GM12878 (cell line): ENCODE measurements at regions not wholly inside any gene's neighbourhood (a gene's known extent, or its start where the extent isn't known, plus 50 kb on each side); places are given as distances from the start of the nearest gene placed in this dataset.

Experiments
- ATAC-seq: fragments of 200-7000 bp; cut with Tn5 transposase; 3 replicates; pipeline ENCODE4 v1.9.1; 2020; ENCODE audit warnings: mild to moderate bottlenecking, moderate library complexity
- BruUV-seq: library from RNA; stranded (reverse); fragments of 400-500 nt; replicated peaks from 2 replicates; lab custom pipeline; 2021; lab: Mats Ljungman, UMichigan
- CTCF ChIA-PET: fragments of 300-600 bp; sonication (Branson Sonifier 250); formaldehyde crosslinking; extraction: SDS; loops from one replicate; lab custom pipeline; 2021; ENCODE audit warnings: inconsistent platforms; lab: Yijun Ruan, JAX
- POLR2A ChIA-PET: fragments of 350-600 bp; formaldehyde crosslinking; extraction: SDS; loops from one replicate; lab custom pipeline; 2021; ENCODE audit warnings: inconsistent platforms; lab: Charles Lee
- RAD21 ChIA-PET: fragments of 300-600 bp; sonication (Branson Sonifier 250); formaldehyde crosslinking; loops from one replicate; lab custom pipeline; 2023; ENCODE audit warnings: antibody characterized with exemption; ENCODE audit not compliant: unreplicated experiment; lab: Charles Lee
- SMC1A ChIA-PET: fragments of 300-600 bp; sonication (Branson Sonifier 250); formaldehyde crosslinking; loops from one replicate; lab custom pipeline; 2023; ENCODE audit not compliant: unreplicated experiment, uncharacterized antibody; lab: Charles Lee
- DNase-seq: peaks from one replicate; pipeline ENCODE4 v3.0.0-alpha.2; 2011; ENCODE audit warnings: low read depth, low spot score
- FAIRE-seq: peaks from 3 replicates; lab custom pipeline; 2011; peaks lifted over from hg19 to GRCh38; lab: Jason Lieb, UNC
- H2AFZ ChIP-seq: 2 replicates; pipeline ENCODE4 v1.6.0; 2011; ENCODE audit warnings: low read depth, low read length, control low read depth; ENCODE audit not compliant: control insufficient read depth
- H3K27ac ChIP-seq: 2 replicates; pipeline ENCODE4 v1.5.1; 2011; ENCODE audit warnings: control low read depth; ENCODE audit not compliant: control insufficient read depth, insufficient read depth
- H3K27me3 ChIP-seq, 2 experiments: replicated peaks in 1 of 2; 2 replicates each; pipeline versions ENCODE4 v1.6.0 to v1.6.1; 2011; ENCODE audit warnings: low read length in 1 of 2; ENCODE audit not compliant: control insufficient read depth in 2 of 2, insufficient read depth in 2 of 2
- H3K36me3 ChIP-seq, 2 experiments: 2 replicates each; pipeline ENCODE4 v1.5.1; 2011; ENCODE audit warnings: low read length in 1 of 2; ENCODE audit not compliant: control insufficient read depth in 2 of 2, insufficient read depth in 2 of 2
- H3K4me1 ChIP-seq: 2 replicates; pipeline ENCODE4 v1.6.1; 2011; ENCODE audit warnings: mild to moderate bottlenecking, low read length, moderate library complexity, mixed read lengths; ENCODE audit not compliant: control insufficient read depth, insufficient read depth
- H3K4me2 ChIP-seq: 2 replicates; pipeline ENCODE4 v1.6.0; 2011; ENCODE audit warnings: control low read depth; ENCODE audit not compliant: control insufficient read depth, insufficient read depth
- H3K4me3 ChIP-seq: fragments of 200-600 bp; sonication (generic); 2 replicates; pipeline ENCODE4 v1.5.1; 2016
- H3K79me2 ChIP-seq: 2 replicates; pipeline ENCODE4 v1.6.0; 2011; ENCODE audit warnings: low read length; ENCODE audit not compliant: control insufficient read depth, insufficient read depth
- H3K9ac ChIP-seq: 2 replicates; pipeline ENCODE4 v1.8.0; 2011; ENCODE audit warnings: low read length, control low read depth, mixed read lengths; ENCODE audit not compliant: control insufficient read depth, insufficient read depth
- H3K9me3 ChIP-seq: replicated peaks from 3 replicates; pipeline ENCODE4 v1.5.1; 2011; ENCODE audit warnings: mild to moderate bottlenecking, low read length; ENCODE audit not compliant: control insufficient read depth, insufficient read depth
- H4K20me1 ChIP-seq: 2 replicates; pipeline ENCODE4 v1.6.0; 2011; ENCODE audit not compliant: control insufficient read depth, insufficient read depth
- ATF2 ChIP-seq: IDR thresholded peaks from 2 replicates; pipeline ENCODE4 v1.6.1; 2012; ENCODE audit warnings: low read length, inconsistent platforms
- ATF3 ChIP-seq: IDR thresholded peaks from 2 replicates; pipeline ENCODE4 v1.6.1; 2011; ENCODE audit warnings: low read depth, mild to moderate bottlenecking, low read length, moderate library complexity, borderline replicate concordance; ENCODE audit errors: extremely low read depth
- CBX3 ChIP-seq: fragments of 200-600 bp; sonication (generic); IDR thresholded peaks from 2 replicates; pipeline ENCODE4 v1.6.1; 2016; ENCODE audit warnings: low read depth, borderline replicate concordance
- CREB1 ChIP-seq: IDR thresholded peaks from 2 replicates; pipeline ENCODE4 v1.6.1; 2012; ENCODE audit warnings: low read depth, mild to moderate bottlenecking, inconsistent platforms
- EED ChIP-seq: sonication (generic); IDR thresholded peaks from 2 replicates; pipeline ENCODE4 v1.6.1; 2016; ENCODE audit warnings: antibody characterized with exemption, low read depth
- FOXK2 ChIP-seq: fragments of 450-650 bp; IDR thresholded peaks from 2 replicates; pipeline ENCODE4 v1.6.1; 2017; ENCODE audit warnings: mild to moderate bottlenecking, moderate library complexity
- HDAC6 ChIP-seq: fragments of 200-600 bp; sonication (generic); IDR thresholded peaks from one replicate; pipeline ENCODE4 v1.8.0; 2017; ENCODE audit warnings: antibody characterized with exemption; ENCODE audit not compliant: unreplicated experiment
- KAT2A ChIP-seq: conservative IDR thresholded peaks from 2 replicates; pipeline ENCODE4 v1.6.1; 2011; ENCODE audit warnings: low read depth, low read length; ENCODE audit not compliant: control insufficient read depth
- PAX8 ChIP-seq: fragments of 450-650 bp; IDR thresholded peaks from 2 replicates; pipeline ENCODE4 v1.6.1; 2017; ENCODE audit warnings: mild to moderate bottlenecking, moderate library complexity
- RB1 ChIP-seq: fragments of 450-650 bp; formaldehyde crosslinking; IDR thresholded peaks from 2 replicates; pipeline ENCODE4 v1.6.1; 2017; ENCODE audit warnings: mild to moderate bottlenecking, borderline replicate concordance
- REST ChIP-seq: IDR thresholded peaks from 2 replicates; pipeline ENCODE4 v1.6.1; 2012; ENCODE audit warnings: mild to moderate bottlenecking, low read depth, low read length
- SMAD1 ChIP-seq: fragments of 450-650 bp; IDR thresholded peaks from 2 replicates; pipeline ENCODE4 v1.6.1; 2018; ENCODE audit warnings: mild to moderate bottlenecking, low read depth; ENCODE audit not compliant: partially characterized antibody
- SMAD5 ChIP-seq: IDR thresholded peaks from 2 replicates; pipeline ENCODE4 v1.6.1; 2016; ENCODE audit warnings: antibody characterized with exemption, low read depth
- ZBTB40 ChIP-seq: fragments of 450-650 bp; IDR thresholded peaks from 2 replicates; pipeline ENCODE4 v1.6.1; 2016; ENCODE audit warnings: mild to moderate bottlenecking, moderate library complexity, borderline replicate concordance
- ZZZ3 ChIP-seq: IDR thresholded peaks from 2 replicates; pipeline ENCODE4 v1.6.1; 2011; ENCODE audit warnings: low read depth; ENCODE audit not compliant: control insufficient read depth, insufficient read length
- WGBS: methylation state at CpG from one replicate; pipeline ENCODE4 v1.1.6; 2016; ENCODE audit warnings: low lambda C conversion rate; ENCODE audit not compliant: insufficient replicate concordance, insufficient coverage; ENCODE audit errors: missing lambda C conversion rate; 5-methylcytosine and 5-hydroxymethylcytosine counted together
- in situ Hi-C: fragments of 300-500 bp; cut with MboI; formaldehyde crosslinking; loops from 9 replicates; pipeline ENCODE4 v1.14.3; 2018; ENCODE audit warnings: mixed read lengths
- intact Hi-C: fragments of 100-400 bp; cut with micrococcal nuclease; formaldehyde crosslinking; loops from one replicate; pipeline ENCODE4 v1.14.2; 2022; ENCODE audit not compliant: unreplicated experiment

- TF ChIP-seq ATF2 = no peak
- TF ChIP-seq SMAD5 = no peak
- TF ChIP-seq ZZZ3 = no peak
- no peak for TF ChIP-seq PAX8
- TF ChIP-seq RB1 = no peak
- no peak for TF ChIP-seq ATF3
- TF ChIP-seq, all 136 proteins: peak for 0
Measured at GRCh38 chr9:103709366-103709765, 384.7 kb upstream of the SMC2 start (continued).

GRCh38 chr9:103713631-103714030, 380.5 kb upstream of the SMC2 start:
- POLR2A ChIA-PET = no interaction called here
- no TSS peak for BruUV-seq
- RAD21 ChIA-PET = no interaction called here
- H3K79me2 ChIP-seq = no peaks in the 10 kb centered on the region
- no peak for ATAC-seq
- H3K27me3 ChIP-seq = no peaks in the 10 kb centered on the region
- no peak overlapping the region for H3K4me3 ChIP-seq
- no peaks in the 10 kb centered on the region for H3K36me3 ChIP-seq
- H3K9me3 ChIP-seq = no peaks in the 10 kb centered on the region
- in situ Hi-C loops = no loop called here
- no peaks in the 10 kb centered on the region for H4K20me1 ChIP-seq
- no peak overlapping the region for H3K4me2 ChIP-seq
- no peak overlapping the region for H3K9ac ChIP-seq
- DNase-seq = no peak
- FAIRE-seq = no peak
- CTCF ChIA-PET = no interaction called here
- no peaks in the 10 kb centered on the region for H3K4me1 ChIP-seq
- no peak overlapping the region for H2AFZ ChIP-seq
- H3K27ac ChIP-seq = no peak overlapping the region
- SMC1A ChIA-PET = interaction anchor here (0.7 kb wide), 1 partner anchor 786 kb away, joined by 3 read pairs; no protein-coding TSS in a partner anchor
- WGBS = 33% methylated on average over 3 of the region's 3 CpGs
- intact Hi-C loops = no loop called here
- TF ChIP-seq SMAD1 (no peak), REST (no peak), EED (no peak), HDAC6 (no peak), ZZZ3 (no peak), FOXK2 (no peak), ZBTB40 (no peak), KAT2A (no peak), CREB1 (no peak), CBX3 (no peak)
